Activated CD8-positive, alpha-beta T cell treated with anti-CD3 and anti-CD28 coated beads, Interleukin-2, amount 10 ng/mL, durations not matched to agents 7 days and 5 days (primary cell): ENCODE measurements at regions not wholly inside any gene's neighbourhood (a gene's known extent, or its start where the extent isn't known, plus 50 kb on each side); places are given as distances from the start of the nearest gene placed in this dataset.

Source experiments
- ATAC-seq: fragments of 150-1000 bp; cut with Tn5 transposase; one replicate; pipeline ENCODE4 v1.10.0; 2021; ENCODE audit warnings: moderate library complexity
- CTCF ChIA-PET: fragments of 350-600 bp; sonication (Branson Sonifier 250); formaldehyde crosslinking; loops from one replicate; lab custom pipeline; 2021; ENCODE audit warnings: antibody characterized with exemption; lab: Charles Lee
- POLR2A ChIA-PET: fragments of 350-600 bp; sonication (Branson Sonifier 250); formaldehyde crosslinking; loops from one replicate; lab custom pipeline; 2021; ENCODE audit warnings: antibody characterized with exemption; lab: Charles Lee
- DNase-seq: peaks from one replicate; pipeline ENCODE4 v3.0.0-alpha.2; 2020
- H3K27ac Mint-ChIP-seq: one replicate; pipeline ENCODE4 v1.8.0; 2021; ENCODE audit warnings: mild to moderate bottlenecking, mixed read lengths
- H3K27me3 Mint-ChIP-seq: one replicate; pipeline ENCODE4 v1.8.0; 2021; ENCODE audit warnings: low read depth, mixed read lengths
- H3K36me3 Mint-ChIP-seq: one replicate; pipeline ENCODE4 v1.8.0; 2021; ENCODE audit warnings: low read depth, mixed read lengths
- H3K4me1 Mint-ChIP-seq: one replicate; pipeline ENCODE4 v1.8.0; 2021; ENCODE audit warnings: low read depth, mixed read lengths
- H3K4me3 Mint-ChIP-seq: one replicate; pipeline ENCODE4 v1.8.0; 2021; ENCODE audit warnings: mild to moderate bottlenecking, mixed read lengths
- H3K9me3 Mint-ChIP-seq: one replicate; pipeline ENCODE4 v1.8.0; 2022; ENCODE audit warnings: mixed read lengths; ENCODE audit not compliant: insufficient read depth

- ChIA-PET CTCF (no interaction called here), POLR2A (no interaction called here)
- no peak for ATAC-seq
- H3K4me1 Mint-ChIP-seq, result no peaks in the 10 kb centered on the region
- no peaks in the 10 kb centered on the region for H3K9me3 Mint-ChIP-seq
- no peak for DNase-seq
- peaks cover 5% of the 10 kb centered on the region for H3K27me3 Mint-ChIP-seq
- H3K27ac Mint-ChIP-seq, result no peak overlapping the region
- H3K4me3 Mint-ChIP-seq, result no peak overlapping the region
- H3K36me3 Mint-ChIP-seq, result no peaks in the 10 kb centered on the region
Observed at GRCh38 chrX:25175171-25175570, 159.4 kb upstream of the ARX start.

GRCh38 chrX:25166546-25166945 lies 150.8 kb upstream of the ARX start:
- DNase-seq (no peak), ATAC-seq (no peak)
- POLR2A ChIA-PET, result no interaction called here
- Mint-ChIP-seq H3K4me3 (no peak overlapping the region), H3K36me3 (no peaks in the 10 kb centered on the region), H3K27me3 (peaks cover 4% of the 10 kb centered on the region), H3K9me3 (no peaks in the 10 kb centered on the region), H3K4me1 (no peaks in the 10 kb centered on the region), H3K27ac (no peak overlapping the region)
- CTCF ChIA-PET, result no interaction called here

- CTCF ChIA-PET, result no interaction called here
- no peak for DNase-seq
- POLR2A ChIA-PET, result no interaction called here
- Mint-ChIP-seq H3K27me3 (peaks cover 4% of the 10 kb centered on the region), H3K27ac (no peak overlapping the region), H3K9me3 (no peaks in the 10 kb centered on the region), H3K4me1 (no peaks in the 10 kb centered on the region), H3K36me3 (no peaks in the 10 kb centered on the region), H3K4me3 (no peak overlapping the region)
- no peak for ATAC-seq
Observed at GRCh38 chrX:25166145-25166544, 150.4 kb upstream of the ARX start.

- no peak overlapping the region for H3K4me3 Mint-ChIP-seq
- no peaks in the 10 kb centered on the region for H3K4me1 Mint-ChIP-seq
- DNase-seq (no peak), ATAC-seq (no peak)
- no peaks in the 10 kb centered on the region for H3K36me3 Mint-ChIP-seq
- ChIA-PET POLR2A (no interaction called here), CTCF (no interaction called here)
- no peak overlapping the region for H3K27ac Mint-ChIP-seq
- H3K9me3 Mint-ChIP-seq, result no peaks in the 10 kb centered on the region
- peaks cover 2% of the 10 kb centered on the region for H3K27me3 Mint-ChIP-seq
Observed at GRCh38 chrX:25158635-25159034, 142.9 kb upstream of the ARX start.

- CTCF ChIA-PET, result no interaction called here
Observed at GRCh38 chrX:25156832-25157231, 141.1 kb upstream of the ARX start.

DNA sequence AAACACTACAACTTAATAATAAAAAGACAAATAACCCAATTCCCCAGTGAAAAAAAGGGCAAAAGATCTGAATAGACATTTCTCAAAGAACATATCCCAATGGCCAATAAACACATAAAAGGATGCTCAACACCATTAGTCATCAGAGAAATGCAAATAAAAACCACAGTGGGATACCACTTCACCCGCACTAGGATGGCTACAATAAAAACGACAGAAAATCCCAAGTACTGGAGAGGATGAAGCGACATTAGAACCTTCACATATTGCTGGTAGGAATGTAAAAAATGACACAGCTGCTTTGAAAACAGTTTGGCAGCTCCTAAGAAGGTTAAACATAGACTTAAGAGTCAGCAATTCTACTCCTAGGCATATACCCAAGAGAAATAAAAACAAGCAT lies 140.6 kb upstream of the ARX start:
- Mint-ChIP-seq H3K4me1 (no peaks in the 10 kb centered on the region), H3K36me3 (no peaks in the 10 kb centered on the region), H3K27ac (no peak overlapping the region), H3K27me3 (no peaks in the 10 kb centered on the region), H3K4me3 (no peak overlapping the region), H3K9me3 (no peaks in the 10 kb centered on the region)
- ATAC-seq (no peak), DNase-seq (no peak)
- ChIA-PET CTCF (no interaction called here), POLR2A (no interaction called here)

More at GRCh38 chrX:25156832-25157231, 141.1 kb upstream of the ARX start:
- Mint-ChIP-seq H3K4me3 (no peak overlapping the region), H3K4me1 (no peaks in the 10 kb centered on the region), H3K9me3 (no peaks in the 10 kb centered on the region), H3K27ac (no peak overlapping the region), H3K27me3 (no peaks in the 10 kb centered on the region), H3K36me3 (no peaks in the 10 kb centered on the region)
- ATAC-seq (no peak), DNase-seq (no peak)
- POLR2A ChIA-PET, result no interaction called here

- Mint-ChIP-seq H3K9me3 (no peaks in the 10 kb centered on the region), H3K27me3 (no peaks in the 10 kb centered on the region), H3K27ac (no peak overlapping the region), H3K4me3 (no peak overlapping the region), H3K4me1 (no peaks in the 10 kb centered on the region), H3K36me3 (no peaks in the 10 kb centered on the region)
- DNase-seq (no peak), ATAC-seq (no peak)
- ChIA-PET POLR2A (no interaction called here), CTCF (no interaction called here)
Observed at GRCh38 chrX:25154168-25154567, 138.4 kb upstream of the ARX start.

DNA sequence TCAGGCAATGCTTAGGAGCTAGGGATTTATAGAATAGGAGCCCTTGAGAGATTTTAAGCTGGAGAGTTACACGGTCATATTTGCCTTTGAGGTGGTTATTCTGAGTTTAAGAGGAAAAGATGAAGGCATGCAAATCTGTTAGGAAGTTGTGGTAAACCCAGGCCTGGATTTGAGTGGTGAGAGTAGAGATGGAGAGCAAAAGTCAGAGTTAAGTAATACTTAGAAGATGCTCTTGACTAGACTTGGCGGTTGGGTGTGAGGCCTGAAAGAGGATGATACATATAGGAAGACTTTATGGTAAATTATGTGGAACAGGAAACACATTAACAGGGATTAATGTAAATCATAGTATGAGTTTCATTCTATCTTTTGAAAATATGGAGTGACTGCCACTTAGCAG lies 136.0 kb upstream of the ARX start:
- POLR2A ChIA-PET, result no interaction called here
- H3K4me3 Mint-ChIP-seq, result no peak overlapping the region
- H3K9me3 Mint-ChIP-seq, result no peaks in the 10 kb centered on the region
- peaks cover 6% of the 10 kb centered on the region for H3K27me3 Mint-ChIP-seq
- H3K36me3 Mint-ChIP-seq, result no peaks in the 10 kb centered on the region
- DNase-seq (no peak), ATAC-seq (no peak)
- H3K27ac Mint-ChIP-seq, result no peak overlapping the region
- no peaks in the 10 kb centered on the region for H3K4me1 Mint-ChIP-seq
- CTCF ChIA-PET, result no interaction called here

DNA sequence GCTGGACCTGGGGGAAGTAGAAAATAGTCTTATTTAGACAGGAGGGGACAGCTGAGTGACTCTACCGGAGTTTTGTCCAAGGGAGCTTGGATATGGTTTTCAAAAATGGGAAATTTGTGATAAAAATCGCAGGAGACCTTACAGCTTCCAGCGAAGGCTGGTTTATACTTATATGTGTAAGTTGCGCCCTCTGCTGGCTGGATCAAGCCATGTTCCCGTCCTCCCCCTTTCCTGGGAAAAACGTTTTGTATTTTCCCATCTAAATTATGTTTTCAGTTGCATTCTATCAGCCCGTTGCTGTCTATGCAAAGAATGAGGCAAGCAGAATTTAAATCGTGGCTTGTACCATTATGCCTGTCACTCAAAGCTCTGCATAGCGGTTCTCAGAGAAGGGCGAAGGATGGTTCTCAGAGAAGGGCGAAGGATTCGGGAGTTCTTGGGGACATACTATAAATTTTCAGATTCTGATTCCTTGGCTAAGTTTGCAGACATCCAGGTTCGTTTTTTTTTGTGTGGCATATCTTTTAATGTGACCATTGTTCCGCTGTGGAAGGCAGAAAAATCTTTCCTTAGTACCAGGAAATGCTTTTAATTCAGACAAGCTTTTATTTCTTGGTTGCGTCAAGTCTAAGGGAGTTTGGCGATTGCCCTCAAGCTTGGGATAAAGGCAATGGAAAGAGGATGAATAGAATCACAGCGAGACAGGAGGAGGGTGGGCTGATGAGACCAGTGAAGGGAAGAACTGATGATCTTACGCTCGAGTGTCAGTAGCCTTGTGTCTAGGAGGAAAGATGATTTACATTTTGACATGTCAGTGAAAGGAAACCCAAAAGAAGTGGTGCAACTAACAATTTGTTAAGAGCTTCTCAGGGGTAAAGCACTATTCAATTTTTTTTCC lies 128.5 kb upstream of the ARX start:
- ChIA-PET POLR2A (interaction anchor here (0.5 to 0.7 kb wide), 2 partner anchors 288 to 604 kb away, joined by 3 to 5 read pairs; no protein-coding TSS in a partner anchor), CTCF (interaction anchor here (0.7 to 3.4 kb wide), 15 partner anchors 9 to 772 kb away, joined by 3 to 33 read pairs (median 4); partner anchors contain the start of gene ARX)
- Mint-ChIP-seq H3K36me3 (no peaks in the 10 kb centered on the region), H3K27me3 (peaks cover 15% of the 10 kb centered on the region), H3K27ac (no peak overlapping the region), H3K4me1 (no peaks in the 10 kb centered on the region), H3K9me3 (no peaks in the 10 kb centered on the region), H3K4me3 (no peak overlapping the region)
- no peak for ATAC-seq
- DNase-seq, result peak; percentile 34

GRCh38 chrX:25143596-25143995 lies 127.8 kb upstream of the ARX start:
- Mint-ChIP-seq H3K4me1 (no peaks in the 10 kb centered on the region), H3K4me3 (no peak overlapping the region), H3K9me3 (no peaks in the 10 kb centered on the region), H3K36me3 (no peaks in the 10 kb centered on the region), H3K27me3 (peaks cover 15% of the 10 kb centered on the region), H3K27ac (no peak overlapping the region)
- ATAC-seq (no peak), DNase-seq (no peak)
- POLR2A ChIA-PET, result interaction anchor here (0.7 kb wide), 1 partner anchor 605 kb away, joined by 5 read pairs; no protein-coding TSS in a partner anchor
- CTCF ChIA-PET, result interaction anchor here (1.0 to 3.4 kb wide), 12 partner anchors 8 to 772 kb away, joined by 3 to 33 read pairs (median 5); no protein-coding TSS in a partner anchor

DNA sequence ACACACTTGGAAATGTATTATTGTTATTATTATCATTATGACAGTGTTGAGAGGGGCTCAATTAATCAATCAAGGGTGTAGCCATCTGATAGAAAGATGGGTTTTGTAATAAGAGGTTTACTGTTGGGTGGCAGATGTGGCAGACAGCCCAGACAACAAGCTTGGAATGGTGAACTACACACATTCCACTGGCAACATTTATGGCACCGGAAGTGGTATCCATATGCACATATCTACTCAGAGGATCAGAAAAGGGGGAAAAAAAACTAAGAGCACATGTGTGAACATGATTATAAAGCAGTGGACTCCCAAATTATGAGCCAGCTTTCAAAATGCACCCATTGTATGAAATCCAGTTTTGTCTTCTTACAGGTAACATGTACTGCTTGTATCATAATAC lies 125.9 kb upstream of the ARX start:
- CTCF ChIA-PET, result no interaction called here

DNA sequence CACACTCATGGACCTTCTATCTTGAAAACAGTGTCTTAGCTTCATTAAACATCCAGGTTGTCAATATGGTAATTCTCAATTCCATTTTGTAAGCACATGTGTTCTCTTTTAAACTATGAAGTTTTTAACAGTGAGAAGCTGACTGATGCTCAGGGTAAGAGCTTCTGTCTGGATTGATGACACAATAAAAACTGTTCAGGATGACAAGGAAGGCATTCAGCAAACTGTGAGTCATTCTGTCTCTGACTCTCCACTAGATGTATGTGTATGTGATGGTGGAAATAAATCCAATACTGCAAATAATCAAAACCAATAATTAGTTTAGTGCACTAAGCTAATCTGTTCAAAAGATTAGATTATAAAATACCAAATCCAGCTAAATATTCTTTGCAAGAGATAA lies 115.3 kb upstream of the ARX start:
- H3K36me3 Mint-ChIP-seq, result no peaks in the 10 kb centered on the region
- no peak overlapping the region for H3K4me3 Mint-ChIP-seq
- H3K4me1 Mint-ChIP-seq, result no peaks in the 10 kb centered on the region
- POLR2A ChIA-PET, result no interaction called here
- H3K27ac Mint-ChIP-seq, result no peak overlapping the region
- H3K27me3 Mint-ChIP-seq, result peaks cover 6% of the 10 kb centered on the region
- DNase-seq (no peak), ATAC-seq (no peak)
- CTCF ChIA-PET, result interaction anchor here (2.0 kb wide), 1 partner anchor 13 kb away, joined by 6 read pairs; no protein-coding TSS in a partner anchor
- no peaks in the 10 kb centered on the region for H3K9me3 Mint-ChIP-seq

More for the DNA sequence above, 125.9 kb upstream of the ARX start:
- POLR2A ChIA-PET, result no interaction called here
- H3K4me3 Mint-ChIP-seq, result no peak overlapping the region
- H3K27me3 Mint-ChIP-seq, result peaks cover 11% of the 10 kb centered on the region
- no peaks in the 10 kb centered on the region for H3K4me1 Mint-ChIP-seq
- H3K27ac Mint-ChIP-seq, result no peak overlapping the region
- DNase-seq (no peak), ATAC-seq (no peak)
- H3K36me3 Mint-ChIP-seq, result no peaks in the 10 kb centered on the region
- no peaks in the 10 kb centered on the region for H3K9me3 Mint-ChIP-seq
